Urothelium cell line (cell line): ENCODE measurements at regions not wholly inside any gene's neighbourhood (a gene's known extent, or its start where the extent isn't known, plus 50 kb on each side); places are given as distances from the start of the nearest gene placed in this dataset.
A peak's percentile ranks its signal among the peaks of the same experiment; 100 is the strongest.

ENCODE experiments used
- DNase-seq: peaks from one replicate; pipeline ENCODE4 v3.0.0; 2011; ENCODE audit warnings: low spot score, mixed read lengths
- FAIRE-seq: peaks from 2 replicates; lab custom pipeline; 2011; peaks lifted over from hg19 to GRCh38; lab: Jason Lieb, UNC

GRCh38 chr19:32222556-32222955 is 122.9 kb upstream of the ZNF507 start:
- DNase-seq: no peak
- FAIRE-seq: no peak

DNA sequence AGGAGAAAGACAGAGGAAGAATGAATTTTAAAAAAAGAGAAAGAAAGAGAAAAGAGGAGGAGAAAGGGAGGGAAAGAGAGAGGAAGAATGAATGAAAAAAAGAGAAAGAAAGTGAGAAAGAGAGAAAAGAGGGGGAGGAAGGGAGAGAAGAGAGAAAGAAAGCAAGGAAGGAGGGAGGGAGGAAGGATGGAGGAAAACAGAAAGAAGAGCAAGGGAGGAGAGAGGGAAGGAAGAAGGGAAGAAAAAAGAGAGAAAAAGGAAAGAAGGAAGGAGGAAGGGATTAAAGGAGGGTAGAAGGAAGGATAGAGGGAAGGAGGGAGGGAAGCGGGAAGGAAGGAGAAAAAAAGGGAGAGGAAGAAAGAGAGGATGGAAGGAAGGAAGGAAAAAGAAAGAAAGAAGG is 122.3 kb upstream of the ZNF507 start:
- no peak for FAIRE-seq
- no peak for DNase-seq

- DNase-seq (no peak), FAIRE-seq (no peak)
Measured at GRCh38 chr19:32223595-32224370, 121.6 kb upstream of the ZNF507 start.

GRCh38 chr19:32224371-32225244 is 120.8 kb upstream of the ZNF507 start:
- peak; percentile 40 for FAIRE-seq
- DNase-seq: peak; percentile 85

DNA sequence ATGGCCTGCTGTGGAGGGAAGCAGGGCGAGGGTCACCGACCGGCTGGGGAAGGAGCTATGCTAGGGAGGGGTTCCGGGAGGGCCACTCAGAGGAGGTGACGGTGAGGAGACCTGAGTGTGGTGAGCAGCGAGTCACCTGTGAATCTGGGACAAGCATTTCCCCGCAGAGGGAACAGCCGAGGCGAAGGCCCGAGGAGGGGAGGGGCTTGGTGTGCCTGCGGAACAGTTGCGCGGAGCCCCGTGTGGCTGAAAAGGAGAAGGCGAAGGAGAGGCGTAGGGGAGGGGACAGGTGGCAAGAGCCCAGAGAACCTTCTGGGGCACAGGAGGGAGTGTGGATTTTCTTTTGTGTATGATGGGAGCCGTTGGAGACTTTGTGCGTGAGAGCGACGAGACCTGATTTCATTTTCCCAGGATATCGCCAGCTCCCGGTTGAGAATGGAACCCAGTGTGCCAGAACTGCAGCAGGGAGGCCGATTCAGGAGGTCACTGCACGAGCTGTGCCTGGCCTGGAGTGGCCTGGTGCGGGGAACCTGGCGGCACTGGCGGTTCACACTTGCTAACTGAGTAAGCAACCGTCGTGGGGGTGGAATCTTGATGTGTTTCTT is 117.7 kb upstream of the ZNF507 start:
- DNase-seq: no peak
- no peak for FAIRE-seq

- no peak for FAIRE-seq
- DNase-seq: no peak
Measured at GRCh38 chr19:32230441-32230840, 115.0 kb upstream of the ZNF507 start.

DNA sequence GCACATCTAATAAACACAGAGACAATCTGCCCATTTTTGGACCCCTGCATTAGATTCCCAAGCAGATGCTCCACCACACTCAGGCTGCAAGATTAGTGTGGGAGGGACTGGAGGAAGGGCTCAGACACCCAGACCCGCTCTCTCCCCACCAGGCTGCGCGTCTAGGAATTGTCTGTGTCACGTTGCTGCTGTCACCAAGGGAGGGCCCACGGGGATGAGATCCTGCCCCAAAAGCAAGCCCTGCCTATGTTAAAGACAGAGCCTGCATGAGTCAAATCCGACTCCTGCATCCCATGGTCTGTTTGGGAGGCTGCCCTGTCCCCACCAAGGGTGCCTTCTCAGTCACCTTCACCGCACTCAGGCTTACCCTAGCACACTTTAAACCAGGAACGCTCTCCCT is 114.4 kb upstream of the ZNF507 start:
- DNase-seq (no peak), FAIRE-seq (no peak)

- FAIRE-seq (no peak), DNase-seq (no peak)
Measured at GRCh38 chr19:32231691-32232090, 113.7 kb upstream of the ZNF507 start.

- no peak for FAIRE-seq
- DNase-seq: no peak
Measured at GRCh38 chr19:32232449-32232848, 113.0 kb upstream of the ZNF507 start.

- DNase-seq (no peak), FAIRE-seq (no peak)
Measured at GRCh38 chr19:32233091-32233490, 112.3 kb upstream of the ZNF507 start.

- no peak for DNase-seq
- no peak for FAIRE-seq
Measured at GRCh38 chr19:32233885-32234284, 111.5 kb upstream of the ZNF507 start.

- FAIRE-seq (no peak), DNase-seq (no peak)
Measured at GRCh38 chr19:32234663-32235217, 110.7 kb upstream of the ZNF507 start.

GRCh38 chr19:32238076-32238475 is 107.3 kb upstream of the ZNF507 start:
- no peak for FAIRE-seq

GRCh38 chr19:32240316-32240715 is 105.1 kb upstream of the ZNF507 start:
- DNase-seq (no peak), FAIRE-seq (no peak)

More at GRCh38 chr19:32238076-32238475, 107.3 kb upstream of the ZNF507 start:
- DNase-seq: no peak

GRCh38 chr19:32241306-32241705 is 104.1 kb upstream of the ZNF507 start:
- no peak for FAIRE-seq

DNA sequence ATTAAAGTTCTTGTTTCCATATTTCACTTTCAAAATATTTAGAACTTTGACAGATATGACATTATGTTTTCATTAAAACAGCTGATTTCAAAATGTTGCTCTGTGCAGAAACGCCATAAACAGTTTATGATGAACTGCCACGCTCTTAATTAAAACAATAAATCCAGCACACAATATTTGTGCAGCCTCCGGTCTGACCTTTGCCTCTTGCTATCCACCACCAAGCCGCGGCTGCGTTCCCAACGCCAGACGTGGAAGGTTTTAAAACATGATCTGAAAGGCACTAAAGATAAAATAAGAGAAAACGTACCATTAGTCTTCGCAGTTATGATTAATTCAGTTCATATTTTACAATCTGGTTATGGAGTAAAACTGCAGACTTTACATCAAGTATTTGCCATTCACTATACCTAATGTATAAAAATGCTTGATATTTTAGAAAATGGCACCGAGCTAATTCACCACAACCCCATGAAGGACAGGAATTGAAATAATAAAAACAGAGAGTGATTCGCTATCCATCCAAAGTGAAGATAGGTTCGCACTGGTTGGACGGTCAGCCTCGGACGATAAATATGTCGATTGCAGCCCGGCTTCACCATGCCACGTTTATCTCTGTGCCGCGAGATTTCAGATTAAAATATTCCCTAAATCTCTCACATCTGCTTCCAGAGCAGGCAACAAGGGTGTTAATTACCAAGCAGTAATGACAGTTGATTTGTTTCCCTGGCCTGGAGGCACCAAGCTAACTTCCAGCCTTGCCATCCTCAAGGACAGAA is 103.3 kb upstream of the ZNF507 start:
- DNase-seq (no peak), FAIRE-seq (no peak)

More at GRCh38 chr19:32241306-32241705, 104.1 kb upstream of the ZNF507 start:
- no peak for DNase-seq

DNA sequence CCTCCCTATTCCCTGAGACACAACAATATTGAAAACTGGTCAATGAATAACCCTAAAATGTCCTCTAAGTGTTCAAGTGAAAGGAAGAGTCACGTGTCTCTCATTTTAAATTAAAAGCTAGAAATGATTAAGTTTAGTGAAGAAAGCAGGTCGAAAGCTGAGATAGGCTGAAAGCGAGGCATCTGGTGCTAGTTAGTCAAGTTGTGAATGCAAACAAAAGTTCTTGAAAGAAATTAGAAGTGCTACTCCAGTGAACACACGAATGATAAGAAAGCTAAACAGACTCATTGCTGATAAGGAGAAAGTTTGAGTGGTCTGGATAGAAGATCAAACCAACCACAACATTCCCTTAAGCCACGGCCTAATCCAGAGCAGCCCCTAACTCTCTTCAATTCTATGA is 99.4 kb upstream of the ZNF507 start:
- peak; percentile 52 for FAIRE-seq
- DNase-seq: no peak

- no peak for DNase-seq
Measured at GRCh38 chr19:32251634-32252332, 93.6 kb upstream of the ZNF507 start.

GRCh38 chr19:32252333-32252669 is 93.1 kb upstream of the ZNF507 start:
- no peak for FAIRE-seq
- no peak for DNase-seq

More at GRCh38 chr19:32251634-32252332, 93.6 kb upstream of the ZNF507 start:
- no peak for FAIRE-seq
